Neural cell (in vitro differentiated cells): ENCODE measurements at regions not wholly inside any gene's neighbourhood (a gene's known extent, or its start where the extent isn't known, plus 50 kb on each side); places are given as distances from the start of the nearest gene placed in this dataset.

Experiments
- CTCF ChIP-seq: fragments of 450-650 bp; IDR thresholded peaks from 2 replicates; pipeline ENCODE4 v1.5.1; 2014; ENCODE audit warnings: antibody characterized with exemption, mild to moderate bottlenecking, moderate library complexity; ENCODE audit not compliant: poor library complexity, severe bottlenecking
- EP300 ChIP-seq: fragments of 450-650 bp; conservative IDR thresholded peaks from 2 replicates; pipeline ENCODE4 v1.6.1; 2014; ENCODE audit warnings: antibody characterized with exemption, mild to moderate bottlenecking, moderate library complexity; ENCODE audit not compliant: poor library complexity, severe bottlenecking
- EZH2 ChIP-seq: fragments of 200-600, 300-800 bp; shearing (Covaris generic), sonication (generic); IDR thresholded peaks from 2 replicates; pipeline ENCODE4 v1.6.1; 2014; ENCODE audit warnings: antibody characterized with exemption, low read length, borderline replicate concordance, mild to moderate bottlenecking; ENCODE audit not compliant: insufficient read depth, poor library complexity, severe bottlenecking
- MXI1 ChIP-seq: fragments of 450-650 bp; conservative IDR thresholded peaks from 2 replicates; pipeline ENCODE4 v1.6.1; 2014; ENCODE audit warnings: antibody characterized with exemption, mild to moderate bottlenecking; ENCODE audit not compliant: poor library complexity, severe bottlenecking
- POLR2AphosphoS5 ChIP-seq: IDR thresholded peaks from 2 replicates; pipeline ENCODE4 v1.6.1; 2012
- RAD21 ChIP-seq: fragments of 450-650 bp; conservative IDR thresholded peaks from 2 replicates; pipeline ENCODE4 v1.6.1; 2014; ENCODE audit warnings: antibody characterized with exemption, mild to moderate bottlenecking, moderate library complexity
- REST ChIP-seq: IDR thresholded peaks from 2 replicates; pipeline ENCODE4 v1.6.1; 2012; ENCODE audit warnings: borderline replicate concordance
- SMC3 ChIP-seq: fragments of 450-650 bp; conservative IDR thresholded peaks from 2 replicates; pipeline ENCODE4 v1.6.1; 2014; ENCODE audit warnings: antibody characterized with exemption, mild to moderate bottlenecking, moderate library complexity; ENCODE audit not compliant: poor library complexity
- TAF1 ChIP-seq: IDR thresholded peaks from 2 replicates; pipeline ENCODE4 v1.6.1; 2012; ENCODE audit warnings: low read depth

GRCh38 chr18:51490860-51491259 is 293.4 kb upstream of the MEX3C start:
- no peak for TF ChIP-seq CTCF
- no peak for TF ChIP-seq EZH2
- TF ChIP-seq EP300: no peak
- no peak for TF ChIP-seq TAF1
- TF ChIP-seq POLR2AphosphoS5: no peak
- TF ChIP-seq REST: no peak
- no peak for TF ChIP-seq RAD21
- TF ChIP-seq SMC3: no peak
- no peak for TF ChIP-seq MXI1
